Fibroblast of skin of right biceps (primary cell): ENCODE measurements at regions not wholly inside any gene's neighbourhood (a gene's known extent, or its start where the extent isn't known, plus 50 kb on each side); places are given as distances from the start of the nearest gene placed in this dataset.
A peak's percentile ranks its signal among the peaks of the same experiment; 100 is the strongest.
"Not testable (repeated sequence)": the region's sequence is repeated elsewhere in the genome, so short reads cannot be mapped to it uniquely, and the experiment has no call there.

Source experiments
- DNase-seq: peaks from one replicate; pipeline ENCODE4 v3.0.0-alpha.2; 2013

DNA sequence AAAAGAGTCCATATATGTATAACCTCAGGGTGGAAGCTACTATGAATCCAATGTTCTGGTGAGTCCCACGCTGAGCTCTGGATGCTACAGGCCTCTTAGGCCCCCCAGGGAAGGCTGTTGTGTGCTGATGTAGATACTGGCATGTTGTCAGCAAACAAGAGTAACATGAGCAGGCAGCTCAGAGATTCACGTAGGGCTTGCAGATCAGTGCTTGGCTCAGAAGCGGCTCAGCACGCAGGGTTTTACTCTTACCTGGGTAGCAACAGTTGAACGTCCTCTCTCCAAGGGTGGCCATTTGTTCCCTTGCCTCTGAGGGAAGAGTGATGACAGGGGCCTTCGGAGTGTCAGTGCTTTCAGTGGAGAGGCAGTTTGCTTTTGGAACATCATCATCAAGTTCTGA lies 93.4 kb downstream of the ZFP64 start:
- DNase-seq = no peak

GRCh38 chr20:52096117-52096516 lies 95.5 kb downstream of the ZFP64 start:
- DNase-seq = no peak

DNA sequence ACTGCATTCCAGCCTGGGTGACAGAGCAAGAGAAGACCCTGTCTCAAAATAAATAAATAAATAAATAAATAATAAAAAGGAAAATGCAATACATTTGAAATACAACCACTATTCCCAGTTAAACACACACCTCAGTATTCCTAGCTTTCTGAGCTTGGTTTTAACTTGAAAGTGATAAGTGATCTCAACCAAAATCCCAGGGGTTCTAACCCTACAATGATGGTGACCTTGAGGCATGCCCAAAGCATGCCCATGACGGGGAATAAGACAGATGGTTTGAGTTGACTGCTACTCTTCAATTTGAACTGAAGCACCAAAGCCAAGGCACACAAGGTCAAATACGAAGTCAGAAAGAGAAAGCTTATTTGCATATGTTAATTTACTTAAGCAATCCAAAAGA lies 96.9 kb downstream of the ZFP64 start:
- no peak for DNase-seq

DNA sequence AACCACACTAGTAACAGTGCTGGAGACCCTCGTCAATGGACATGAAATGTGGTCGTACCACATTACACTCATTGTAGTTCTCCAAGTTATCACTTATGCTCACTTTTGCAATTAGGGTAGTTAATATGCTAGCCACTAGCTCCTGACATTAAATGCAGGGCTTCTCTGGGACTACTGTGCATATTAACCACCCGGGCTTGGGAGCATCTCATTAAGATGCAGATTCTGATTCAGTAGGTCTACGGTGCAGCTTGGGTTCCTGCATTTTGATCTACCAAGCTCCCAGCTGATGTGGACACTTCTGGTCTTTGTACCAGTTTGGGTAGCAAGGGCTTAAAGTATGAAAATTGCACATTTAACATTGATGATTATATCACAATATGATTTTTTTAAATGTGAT lies 98.0 kb downstream of the ZFP64 start:
- no peak for DNase-seq

- DNase-seq = no peak
Measured at GRCh38 chr20:52090035-52090434, 101.5 kb downstream of the ZFP64 start.

DNA sequence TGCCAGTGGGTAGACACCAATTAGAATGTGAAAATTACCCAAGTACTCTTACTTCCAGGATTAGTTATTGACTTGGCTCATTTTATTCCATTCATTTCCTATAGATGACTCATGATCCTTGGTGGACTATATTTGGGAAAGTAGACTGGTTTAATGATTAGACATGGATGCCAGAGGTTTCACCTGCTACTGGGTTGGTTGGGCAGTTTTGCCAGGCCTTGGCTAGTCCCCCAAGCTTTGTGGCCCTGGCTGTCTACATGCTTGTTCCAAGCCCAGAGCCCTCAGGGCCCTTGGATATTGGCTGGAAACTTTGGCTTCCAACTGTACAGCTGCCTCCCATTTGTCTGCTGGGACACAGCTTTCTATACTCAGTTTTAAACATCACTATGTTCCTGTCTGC lies 104.1 kb downstream of the ZFP64 start:
- DNase-seq = no peak

DNA sequence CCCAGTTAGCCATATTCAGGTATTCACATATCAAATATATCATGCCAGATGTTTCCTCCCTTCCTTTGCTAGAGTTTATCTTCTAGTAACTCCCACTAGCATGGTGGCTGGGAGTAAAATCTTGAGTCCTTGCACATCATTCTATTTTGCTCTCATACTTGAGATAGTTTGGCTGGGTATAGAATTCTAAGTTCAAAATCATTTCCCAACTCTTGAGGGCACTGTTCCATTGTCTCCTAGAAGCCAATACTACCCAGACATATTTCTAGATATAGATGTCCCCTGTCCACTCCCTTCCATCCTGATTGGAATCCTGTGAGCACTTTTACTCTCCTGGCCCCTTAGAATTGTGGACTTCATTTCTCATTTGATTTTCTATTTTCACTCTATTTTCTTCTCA lies 104.7 kb downstream of the ZFP64 start:
- no peak for DNase-seq

- no peak for DNase-seq
Measured at GRCh38 chr20:52084727-52085126, 106.9 kb downstream of the ZFP64 start.

GRCh38 chr20:52083627-52084232 lies 107.8 kb downstream of the ZFP64 start:
- DNase-seq = peak; percentile 67

DNA sequence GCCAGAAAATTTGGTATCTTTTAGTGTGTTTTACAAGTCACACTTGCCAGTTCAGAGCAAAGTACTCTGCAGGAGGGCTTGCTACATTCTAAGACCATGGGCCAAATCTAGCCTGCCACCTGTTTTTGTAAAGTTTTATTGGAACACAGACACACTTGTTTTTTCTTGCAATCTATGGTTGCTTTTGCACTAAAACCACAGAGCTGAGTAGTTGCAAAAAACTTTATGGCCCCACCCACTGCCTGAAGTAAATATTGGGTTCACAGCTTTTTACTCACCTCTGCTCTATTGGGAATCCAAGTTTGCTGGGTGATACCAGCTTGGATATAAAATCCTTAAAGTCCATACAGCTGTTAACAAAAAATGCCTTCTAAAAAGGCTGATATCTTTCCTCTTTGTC lies 109.0 kb downstream of the ZFP64 start:
- DNase-seq = no peak

DNA sequence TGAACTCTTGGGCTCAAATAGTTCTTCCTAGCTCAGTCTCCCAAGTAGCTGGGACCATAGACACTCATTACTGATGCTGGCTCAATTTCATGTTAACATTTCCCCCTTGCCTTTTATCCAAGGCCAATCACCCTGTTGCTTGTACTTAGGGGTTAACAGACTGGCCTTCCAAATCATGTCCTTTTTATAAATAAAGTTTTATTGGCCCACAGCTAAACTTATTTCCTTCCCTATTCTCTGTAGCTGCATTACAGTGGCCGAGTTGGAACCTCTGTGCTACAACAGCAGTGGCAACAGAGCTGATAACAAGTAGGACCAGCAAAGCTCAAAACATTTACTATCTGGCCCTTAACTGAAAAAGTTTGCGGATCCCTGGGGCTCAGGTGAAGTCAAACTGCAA lies 109.8 kb downstream of the ZFP64 start:
- DNase-seq = no peak

DNA sequence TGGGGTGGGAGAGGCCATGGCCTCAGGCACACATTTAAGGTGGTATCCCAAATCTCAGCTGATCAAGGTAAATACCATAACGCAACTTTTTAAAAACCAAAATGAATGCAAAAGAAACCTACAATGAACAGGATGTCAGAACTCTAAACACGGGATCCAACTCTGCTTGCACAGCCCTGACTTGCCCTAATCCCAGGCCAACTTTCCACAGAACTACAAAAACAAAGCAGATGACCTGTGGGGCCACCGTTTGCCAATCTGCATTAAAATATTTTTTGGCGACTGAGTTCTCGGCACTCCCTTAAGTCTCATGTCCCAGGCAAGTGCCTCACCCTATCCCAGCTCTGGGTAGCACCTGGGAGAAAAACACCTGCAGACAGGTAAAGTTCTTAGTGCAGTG lies 110.5 kb downstream of the ZFP64 start:
- DNase-seq = no peak

DNA sequence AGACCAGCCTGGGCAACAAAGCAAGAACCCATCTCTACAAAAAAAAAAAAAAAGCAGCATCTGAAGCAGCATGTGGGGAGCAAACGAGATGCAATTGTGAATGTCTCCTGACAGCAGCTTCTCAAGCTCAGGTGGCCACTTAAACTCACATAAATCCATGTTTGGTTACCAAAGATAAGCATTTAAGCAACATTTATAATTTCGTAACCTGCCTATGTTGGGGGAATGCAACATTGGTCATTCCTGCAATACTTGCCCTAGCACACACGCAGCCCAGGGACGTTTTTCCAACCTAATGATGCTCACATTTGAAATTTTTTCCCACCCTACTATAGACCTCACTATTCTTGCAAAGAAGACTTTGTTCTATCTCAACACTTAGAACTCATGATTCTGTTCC lies 113.3 kb downstream of the ZFP64 start:
- DNase-seq = no peak

DNA sequence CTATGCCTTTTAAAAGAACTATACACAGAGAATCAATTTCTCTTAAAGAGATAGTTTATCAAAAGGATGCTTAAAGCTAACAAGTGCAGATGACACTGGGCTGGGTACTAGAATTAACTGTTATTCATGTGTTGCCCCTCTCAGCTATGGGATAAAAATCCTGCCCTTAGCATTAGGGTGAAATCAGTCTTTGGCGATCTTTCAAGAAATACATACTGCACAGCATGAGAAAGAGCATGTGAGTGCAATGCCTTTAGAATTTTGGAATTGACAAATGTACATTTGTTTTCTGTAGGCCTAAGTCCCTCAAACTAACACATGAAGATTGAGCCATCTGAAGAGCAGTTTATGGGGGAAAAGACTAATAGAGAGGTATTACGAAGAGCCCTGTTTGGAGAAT lies 115.4 kb downstream of the ZFP64 start:
- DNase-seq = peak; percentile 43

GRCh38 chr20:52075400-52075799 lies 116.2 kb downstream of the ZFP64 start:
- DNase-seq = no peak

GRCh38 chr20:52071136-52071535 lies 120.4 kb downstream of the ZFP64 start:
- no peak for DNase-seq

DNA sequence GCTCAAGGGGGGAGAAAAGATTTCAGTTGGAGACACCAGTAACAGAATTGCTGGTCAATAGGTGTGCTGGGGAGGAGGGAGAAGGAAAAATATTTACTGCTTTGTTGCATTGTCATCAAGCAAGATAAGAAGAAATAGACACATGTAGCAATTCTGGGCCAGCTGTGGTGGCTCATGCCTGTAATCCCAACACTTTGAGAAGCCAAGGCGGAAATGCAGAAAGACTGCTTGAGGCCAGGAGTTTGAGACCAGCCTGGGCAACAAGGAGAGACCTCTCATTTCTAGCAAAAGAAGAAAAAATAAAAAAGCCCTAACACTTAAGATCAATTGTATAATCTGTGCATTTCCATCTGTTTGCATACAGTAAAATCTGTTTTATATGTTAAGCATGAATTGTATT lies 126.6 kb downstream of the ZFP64 start:
- no peak for DNase-seq

GRCh38 chr20:52062452-52063209 lies 128.9 kb downstream of the ZFP64 start:
- DNase-seq = no peak

DNA sequence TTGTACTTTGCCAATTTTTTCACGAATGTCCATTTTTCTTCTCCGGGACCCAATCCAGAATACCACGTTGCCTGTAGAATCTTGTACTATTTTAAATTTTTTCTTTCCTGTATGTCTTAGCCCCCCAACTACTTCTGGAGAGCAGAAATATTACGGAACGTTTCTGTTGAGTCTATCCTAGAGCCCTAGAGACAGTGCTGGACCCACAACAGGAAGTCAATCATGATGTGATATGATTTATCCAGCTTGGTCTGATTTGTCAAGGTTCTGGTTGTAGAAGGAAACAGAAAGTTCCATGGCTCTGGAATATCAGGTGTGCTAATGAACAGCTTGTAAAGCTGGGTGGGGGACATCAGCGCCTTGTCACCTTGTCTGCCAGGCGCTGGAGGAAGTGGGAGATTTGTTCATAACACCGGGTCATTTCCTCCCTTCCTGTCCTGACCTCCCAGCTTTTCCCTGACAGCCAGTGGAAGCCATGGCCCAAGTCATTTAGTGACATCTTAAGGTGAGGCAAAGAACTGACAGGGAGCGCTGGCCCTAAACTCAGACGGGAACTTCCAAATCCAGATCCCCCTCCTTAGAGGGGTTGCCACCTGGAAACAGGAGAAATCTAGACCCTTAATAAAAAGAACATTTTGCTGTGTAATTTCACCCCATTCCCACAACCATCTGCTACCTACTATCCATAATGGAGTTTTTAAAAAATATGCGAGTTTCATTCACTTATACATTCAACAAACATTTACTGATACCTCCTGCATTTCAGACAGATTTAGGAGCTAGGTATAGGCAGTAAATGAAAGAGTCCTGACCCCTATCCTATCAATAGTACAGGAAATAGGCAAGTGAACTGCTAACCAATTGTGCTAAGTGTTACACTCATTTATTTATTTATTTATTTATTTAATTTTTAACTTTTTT lies 130.5 kb downstream of the ZFP64 start:
- peak; percentile 44 for DNase-seq

DNA sequence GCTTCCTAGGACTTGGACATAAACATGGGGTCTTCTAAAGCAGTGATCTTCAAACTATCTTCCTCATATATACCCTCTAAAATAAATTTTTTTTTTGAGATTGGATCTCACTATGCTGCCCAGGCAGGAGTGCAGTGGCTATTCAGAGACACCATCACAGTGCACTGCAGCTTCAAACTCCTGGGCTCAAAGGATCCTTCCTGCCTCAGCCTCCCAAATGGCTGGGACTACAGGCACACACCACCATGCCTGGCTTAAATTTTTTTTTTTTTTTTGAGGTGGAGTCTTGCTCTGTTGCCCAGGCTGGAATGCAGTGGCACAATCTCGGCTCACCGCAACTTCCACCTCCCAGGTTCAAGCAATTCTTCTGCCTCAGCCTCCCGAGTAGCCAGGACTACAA lies 134.4 kb downstream of the ZFP64 start:
- DNase-seq = not testable (repeated sequence)

DNA sequence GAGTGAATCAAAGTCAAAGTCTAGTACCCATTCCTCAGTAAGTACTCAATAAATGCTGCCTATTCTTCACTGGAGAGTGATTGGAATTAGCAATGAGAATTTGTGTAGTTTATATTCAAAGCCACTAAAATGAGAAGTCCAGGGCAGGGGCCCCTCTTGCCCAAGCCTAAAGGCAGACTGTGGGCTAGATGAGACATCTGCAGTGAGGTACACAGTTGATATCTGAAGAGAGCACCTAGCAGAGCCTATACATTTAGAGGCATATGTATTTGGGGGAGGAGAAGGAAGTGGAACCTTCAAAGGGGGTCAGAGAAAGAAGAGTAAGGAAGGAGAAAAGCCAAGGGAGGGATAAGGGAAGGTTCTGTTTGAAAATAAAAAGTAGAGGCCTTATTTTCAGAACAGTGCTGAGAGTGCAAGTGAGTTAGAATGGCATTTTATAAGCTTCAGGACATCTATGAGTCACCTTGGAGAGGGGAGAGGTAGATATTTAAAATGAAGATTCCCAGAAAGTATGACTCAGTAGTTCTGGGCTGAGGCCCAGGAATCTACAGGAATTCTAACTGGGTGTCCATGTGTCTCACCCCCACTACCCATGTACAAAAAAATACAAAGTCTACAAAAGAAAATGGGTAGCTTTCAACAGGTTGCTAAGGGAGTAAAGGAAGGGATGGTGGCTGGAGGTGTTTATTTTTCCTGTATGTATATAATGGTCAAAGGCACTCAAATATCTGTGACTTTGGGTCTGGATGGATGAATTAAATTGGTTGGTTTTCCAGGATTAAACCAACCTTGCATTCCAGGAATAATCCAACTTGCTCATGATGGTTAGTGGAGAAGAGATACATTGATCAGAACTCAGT lies 135.1 kb downstream of the ZFP64 start:
- peak; percentile 98 for DNase-seq

- DNase-seq = no peak
Measured at GRCh38 chr20:52054123-52054522, 137.5 kb downstream of the ZFP64 start.
